MM.1S (cell line): ENCODE measurements at regions not wholly inside any gene's neighbourhood (a gene's known extent, or its start where the extent isn't known, plus 50 kb on each side); places are given as distances from the start of the nearest gene placed in this dataset.

Source experiments
- DNase-seq: peaks from one replicate; pipeline ENCODE4 v3.0.0-alpha.2; 2015
- H2AFZ ChIP-seq: fragments of 300-600 bp; sonication (generic); 2 replicates; pipeline ENCODE4 v1.6.0; 2016; ENCODE audit warnings: antibody characterized with exemption, low read length
- H3F3A ChIP-seq: fragments of 300-600 bp; sonication (generic); 2 replicates; pipeline ENCODE4 v1.6.1; 2016; ENCODE audit warnings: mild to moderate bottlenecking, antibody characterized with exemption, low read length, moderate library complexity, mixed read lengths; ENCODE audit not compliant: insufficient read depth
- H3K27ac ChIP-seq: fragments of 300-600 bp; sonication (generic); 2 replicates; pipeline ENCODE4 v1.5.1; 2016; ENCODE audit warnings: mild to moderate bottlenecking, low read length
- H3K27me3 ChIP-seq: fragments of 300-600 bp; sonication (generic); replicated peaks from 2 replicates; pipeline ENCODE4 v1.6.0; 2016; ENCODE audit warnings: low read length; ENCODE audit not compliant: insufficient read depth
- H3K36me3 ChIP-seq: fragments of 300-600 bp; sonication (generic); replicated peaks from 2 replicates; pipeline ENCODE4 v1.6.1; 2016; ENCODE audit warnings: mild to moderate bottlenecking, low read length, mixed read lengths; ENCODE audit not compliant: insufficient read depth
- H3K4me1 ChIP-seq: fragments of 300-600 bp; sonication (generic); 2 replicates; pipeline ENCODE4 v1.6.1; 2016; ENCODE audit warnings: low read length, mixed read lengths
- H3K4me2 ChIP-seq: fragments of 300-600 bp; sonication (generic); 2 replicates; pipeline ENCODE4 v1.6.0; 2016; ENCODE audit warnings: low read depth, low read length
- H3K4me3 ChIP-seq: fragments of 300-600 bp; sonication (generic); 2 replicates; pipeline ENCODE4 v1.5.1; 2016; ENCODE audit warnings: low read length, mixed read lengths
- H3K79me2 ChIP-seq: fragments of 300-600 bp; sonication (generic); 2 replicates; pipeline ENCODE4 v1.6.1; 2016; ENCODE audit warnings: mixed run types, low read length, mixed read lengths
- H3K9ac ChIP-seq: fragments of 300-600 bp; sonication (generic); 2 replicates; pipeline ENCODE4 v1.6.1; 2016; ENCODE audit warnings: low read length, mixed read lengths
- H3K9me2 ChIP-seq: fragments of 300-600 bp; sonication (generic); replicated peaks from 2 replicates; pipeline ENCODE4 v1.6.1; 2016; ENCODE audit warnings: mild to moderate bottlenecking, low read length, mixed read lengths; ENCODE audit not compliant: insufficient read depth
- H3K9me3 ChIP-seq: fragments of 300-600 bp; sonication (generic); replicated peaks from 2 replicates; pipeline ENCODE4 v1.6.1; 2016; ENCODE audit warnings: mild to moderate bottlenecking, low read length, mixed read lengths; ENCODE audit not compliant: insufficient read depth
- H4K20me1 ChIP-seq: fragments of 300-600 bp; sonication (generic); 2 replicates; pipeline ENCODE4 v1.6.1; 2016; ENCODE audit warnings: mild to moderate bottlenecking, low read length, moderate library complexity, mixed read lengths; ENCODE audit not compliant: insufficient read depth
- EZH2 ChIP-seq: fragments of 300-600 bp; sonication (generic); optimal IDR thresholded peaks from 2 replicates; pipeline ENCODE3; 2017; ENCODE audit warnings: low read depth, mild to moderate bottlenecking, antibody characterized with exemption, low read length, mixed read lengths
- EZH2phosphoT487 ChIP-seq: fragments of 300-600 bp; sonication (generic); IDR thresholded peaks from 2 replicates; pipeline ENCODE4 v1.6.1; 2018; ENCODE audit warnings: antibody characterized with exemption, low read length
- TF ChIP-seq, protein P1 (sequence below): fragments of 300-600 bp; sonication (generic); IDR thresholded peaks from 2 replicates; pipeline ENCODE4 v1.5.1; 2016; ENCODE audit warnings: antibody characterized with exemption, low read length, mixed read lengths

DNA sequence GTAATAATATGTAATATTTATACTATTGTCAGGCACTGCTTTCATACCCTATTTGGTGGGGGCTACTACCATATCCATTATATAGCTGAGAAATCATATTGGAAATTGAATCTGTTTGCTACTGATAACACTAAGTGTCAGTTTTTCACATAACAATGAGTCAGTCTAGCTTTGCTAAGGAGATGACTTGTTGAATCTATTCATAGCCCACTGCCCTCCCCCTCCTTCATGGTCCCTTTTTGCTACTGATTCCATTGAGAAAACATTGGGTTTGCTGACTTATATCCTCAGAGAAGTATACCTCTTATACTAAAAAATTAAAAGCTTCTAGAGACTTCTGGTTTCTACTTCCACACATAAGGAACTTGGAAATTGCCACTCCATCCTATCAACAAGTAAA is 1898.4 kb downstream of the STIM2 start:
- H3K36me3 ChIP-seq = no peaks in the 10 kb centered on the region
- no peaks in the 10 kb centered on the region for H3K9me3 ChIP-seq
- H3K79me2 ChIP-seq = no peaks in the 10 kb centered on the region
- no peak overlapping the region for H3K9ac ChIP-seq
- H3K27ac ChIP-seq = no peak overlapping the region
- no peaks in the 10 kb centered on the region for H4K20me1 ChIP-seq
- TF ChIP-seq EZH2phosphoT487 (no peak), EZH2 (no peak)
- TF ChIP-seq, protein P1, sequence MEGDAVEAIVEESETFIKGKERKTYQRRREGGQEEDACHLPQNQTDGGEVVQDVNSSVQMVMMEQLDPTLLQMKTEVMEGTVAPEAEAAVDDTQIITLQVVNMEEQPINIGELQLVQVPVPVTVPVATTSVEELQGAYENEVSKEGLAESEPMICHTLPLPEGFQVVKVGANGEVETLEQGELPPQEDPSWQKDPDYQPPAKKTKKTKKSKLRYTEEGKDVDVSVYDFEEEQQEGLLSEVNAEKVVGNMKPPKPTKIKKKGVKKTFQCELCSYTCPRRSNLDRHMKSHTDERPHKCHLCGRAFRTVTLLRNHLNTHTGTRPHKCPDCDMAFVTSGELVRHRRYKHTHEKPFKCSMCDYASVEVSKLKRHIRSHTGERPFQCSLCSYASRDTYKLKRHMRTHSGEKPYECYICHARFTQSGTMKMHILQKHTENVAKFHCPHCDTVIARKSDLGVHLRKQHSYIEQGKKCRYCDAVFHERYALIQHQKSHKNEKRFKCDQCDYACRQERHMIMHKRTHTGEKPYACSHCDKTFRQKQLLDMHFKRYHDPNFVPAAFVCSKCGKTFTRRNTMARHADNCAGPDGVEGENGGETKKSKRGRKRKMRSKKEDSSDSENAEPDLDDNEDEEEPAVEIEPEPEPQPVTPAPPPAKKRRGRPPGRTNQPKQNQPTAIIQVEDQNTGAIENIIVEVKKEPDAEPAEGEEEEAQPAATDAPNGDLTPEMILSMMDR = no peak
- H3K4me3 ChIP-seq = no peak overlapping the region
- DNase-seq = no peak
- no peak overlapping the region for H2AFZ ChIP-seq
- no peak overlapping the region for H3K4me2 ChIP-seq
- H3F3A ChIP-seq = no peaks in the 10 kb centered on the region
- no peaks in the 10 kb centered on the region for H3K4me1 ChIP-seq
- no peaks in the 10 kb centered on the region for H3K27me3 ChIP-seq
- H3K9me2 ChIP-seq = no peaks in the 10 kb centered on the region

DNA sequence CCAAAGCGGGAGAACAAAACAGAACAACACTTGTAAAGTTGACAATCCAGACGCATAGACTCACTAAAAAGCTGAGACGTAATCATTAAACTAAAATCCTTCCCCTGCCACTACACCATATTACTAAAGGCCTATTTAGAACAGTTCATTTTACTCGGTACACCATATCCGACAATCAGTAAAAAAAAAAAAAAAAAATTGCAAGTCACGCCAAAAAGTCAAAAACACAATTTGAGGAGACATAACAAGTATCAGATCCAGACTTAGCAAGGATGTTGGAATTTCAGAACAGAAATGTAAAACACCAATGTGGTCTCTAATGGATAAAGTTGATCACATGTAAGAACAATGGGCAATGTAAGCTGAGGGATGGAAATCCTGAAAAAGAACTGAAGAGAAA is 1899.4 kb downstream of the STIM2 start:
- no peak overlapping the region for H3K4me2 ChIP-seq
- no peak overlapping the region for H3K4me3 ChIP-seq
- no peak for DNase-seq
- H3K4me1 ChIP-seq = no peaks in the 10 kb centered on the region
- H3K27me3 ChIP-seq = no peaks in the 10 kb centered on the region
- H4K20me1 ChIP-seq = no peaks in the 10 kb centered on the region
- H2AFZ ChIP-seq = no peak overlapping the region
- no peaks in the 10 kb centered on the region for H3K9me2 ChIP-seq
- no peak overlapping the region for H3K9ac ChIP-seq
- no peaks in the 10 kb centered on the region for H3K9me3 ChIP-seq
- H3K79me2 ChIP-seq = no peaks in the 10 kb centered on the region
- no peaks in the 10 kb centered on the region for H3K36me3 ChIP-seq
- TF ChIP-seq, protein P1 = no peak
- TF ChIP-seq EZH2 = no peak
- TF ChIP-seq EZH2phosphoT487 = no peak
- no peak overlapping the region for H3K27ac ChIP-seq
- no peaks in the 10 kb centered on the region for H3F3A ChIP-seq

DNA sequence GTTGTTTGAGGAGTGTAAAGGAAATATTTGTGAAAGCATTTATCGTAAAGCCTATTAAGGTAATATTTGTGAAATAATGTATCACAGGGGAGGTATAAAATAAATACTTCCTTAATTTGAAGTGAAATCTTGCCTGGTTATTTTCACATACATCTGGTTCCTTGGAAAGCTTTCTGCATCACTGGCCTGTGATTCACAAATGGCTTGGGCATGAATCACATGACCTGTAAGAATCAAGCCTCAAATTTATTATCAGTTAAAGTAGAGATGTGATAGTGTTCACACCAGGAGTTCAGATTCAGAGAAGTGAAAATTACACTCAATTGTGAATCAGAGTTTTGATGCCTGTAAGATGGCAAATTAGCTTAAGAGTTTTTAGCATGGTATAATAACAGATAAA is 1911.4 kb downstream of the STIM2 start:
- H3F3A ChIP-seq = no peaks in the 10 kb centered on the region
- H2AFZ ChIP-seq = no peak overlapping the region
- H3K9ac ChIP-seq = no peak overlapping the region
- no peaks in the 10 kb centered on the region for H3K9me3 ChIP-seq
- no peaks in the 10 kb centered on the region for H3K27me3 ChIP-seq
- no peaks in the 10 kb centered on the region for H3K36me3 ChIP-seq
- no peaks in the 10 kb centered on the region for H3K9me2 ChIP-seq
- H3K4me1 ChIP-seq = no peaks in the 10 kb centered on the region
- no peak for DNase-seq
- no peaks in the 10 kb centered on the region for H4K20me1 ChIP-seq
- H3K27ac ChIP-seq = no peak overlapping the region
- TF ChIP-seq EZH2 (no peak), EZH2phosphoT487 (no peak)
- TF ChIP-seq, protein P1 = no peak
- H3K4me2 ChIP-seq = no peak overlapping the region
- no peaks in the 10 kb centered on the region for H3K79me2 ChIP-seq
- no peak overlapping the region for H3K4me3 ChIP-seq
